HT1080 (cell line): ENCODE measurements at regions not wholly inside any gene's neighbourhood (a gene's known extent, or its start where the extent isn't known, plus 50 kb on each side); places are given as distances from the start of the nearest gene placed in this dataset.

Experiments used
- DNase-seq: peaks from one replicate; pipeline ENCODE4 v3.0.0-alpha.2; 2015; ENCODE audit warnings: low read depth

- DNase-seq: no peak
These were observed 522.1 kb downstream of the NR4A2 start for GRCh38 chr2:155810411-155810810.

GRCh38 chr2:155802888-155803287, 529.6 kb downstream of the NR4A2 start:
- no peak for DNase-seq

- no peak for DNase-seq
These were observed 539.9 kb downstream of the NR4A2 start for GRCh38 chr2:155792666-155793065.

- DNase-seq: no peak
These were observed 562.0 kb downstream of the NR4A2 start for GRCh38 chr2:155770516-155770915.

- DNase-seq: no peak
These were observed 566.0 kb downstream of the NR4A2 start for GRCh38 chr2:155766342-155767115.

- DNase-seq: no peak
These were observed 577.0 kb downstream of the NR4A2 start for GRCh38 chr2:155755481-155755880.

- no peak for DNase-seq
These were observed 584.4 kb downstream of the NR4A2 start for GRCh38 chr2:155748131-155748530.

- no peak for DNase-seq
These were observed 585.0 kb downstream of the NR4A2 start for GRCh38 chr2:155747531-155747930.

GRCh38 chr2:155733091-155733853, 599.2 kb downstream of the NR4A2 start:
- no peak for DNase-seq

GRCh38 chr2:155730804-155731203, 601.7 kb downstream of the NR4A2 start:
- DNase-seq: no peak

- DNase-seq: no peak
These were observed 605.2 kb downstream of the NR4A2 start for GRCh38 chr2:155727187-155727895.

GRCh38 chr2:155722290-155722689, 610.2 kb downstream of the NR4A2 start:
- no peak for DNase-seq

- no peak for DNase-seq
These were observed 616.8 kb downstream of the NR4A2 start for GRCh38 chr2:155715705-155716104.

GRCh38 chr2:155714983-155715382, 617.5 kb downstream of the NR4A2 start:
- DNase-seq: no peak

- DNase-seq: no peak
These were observed 624.5 kb downstream of the NR4A2 start for GRCh38 chr2:155708071-155708470.

- no peak for DNase-seq
These were observed 628.6 kb downstream of the NR4A2 start for GRCh38 chr2:155703917-155704316.

- DNase-seq: no peak
These were observed 629.5 kb downstream of the NR4A2 start for GRCh38 chr2:155703048-155703447.

- no peak for DNase-seq
These were observed 630.8 kb downstream of the NR4A2 start for GRCh38 chr2:155701721-155702120.

GRCh38 chr2:155696571-155696970, 636.0 kb downstream of the NR4A2 start:
- DNase-seq: no peak

GRCh38 chr2:155695505-155695904, 637.0 kb downstream of the NR4A2 start:
- no peak for DNase-seq

- DNase-seq: no peak
These were observed 639.7 kb downstream of the NR4A2 start for GRCh38 chr2:155692856-155693255.

GRCh38 chr2:155692106-155692505, 640.4 kb downstream of the NR4A2 start:
- no peak for DNase-seq
